ENCODE measurements at regions not wholly inside any gene's neighbourhood (a gene's known extent, or its start where the extent isn't known, plus 50 kb on each side); places are given as distances from the start of the nearest gene placed in this dataset.

GRCh38 chr6:99833034-99833433 is 161.0 kb downstream of the MCHR2 start:
- ATAC-seq: no peak
- no peak for TF ChIP-seq ZC3H10 (CRISPR knock-in tag; IDR thresholded peaks at IDR 0.05)
- TF ChIP-seq PATZ1 (CRISPR knock-in tag; IDR thresholded peaks at IDR 0.05; ENCODE audit: borderline replicate concordance): no peak
- no peak for TF ChIP-seq PPARA (CRISPR knock-in tag; IDR thresholded peaks at IDR 0.05; ENCODE audit: borderline replicate concordance)
- no peak for TF ChIP-seq RARB (CRISPR knock-in tag; IDR thresholded peaks at IDR 0.05)
- TF ChIP-seq TCF4 (CRISPR knock-in tag; IDR thresholded peaks at IDR 0.05; ENCODE audit: borderline replicate concordance): no peak
- no peak for TF ChIP-seq ISL1 (CRISPR knock-in tag; IDR thresholded peaks at IDR 0.05)
- TF ChIP-seq ZNF8 (CRISPR knock-in tag; IDR thresholded peaks at IDR 0.05): no peak
- TF ChIP-seq GLIS3 (CRISPR knock-in tag; IDR thresholded peaks at IDR 0.05): no peak
- no peak for TF ChIP-seq ZFP3 (CRISPR knock-in tag; IDR thresholded peaks at IDR 0.05)
- TF ChIP-seq, protein P1, sequence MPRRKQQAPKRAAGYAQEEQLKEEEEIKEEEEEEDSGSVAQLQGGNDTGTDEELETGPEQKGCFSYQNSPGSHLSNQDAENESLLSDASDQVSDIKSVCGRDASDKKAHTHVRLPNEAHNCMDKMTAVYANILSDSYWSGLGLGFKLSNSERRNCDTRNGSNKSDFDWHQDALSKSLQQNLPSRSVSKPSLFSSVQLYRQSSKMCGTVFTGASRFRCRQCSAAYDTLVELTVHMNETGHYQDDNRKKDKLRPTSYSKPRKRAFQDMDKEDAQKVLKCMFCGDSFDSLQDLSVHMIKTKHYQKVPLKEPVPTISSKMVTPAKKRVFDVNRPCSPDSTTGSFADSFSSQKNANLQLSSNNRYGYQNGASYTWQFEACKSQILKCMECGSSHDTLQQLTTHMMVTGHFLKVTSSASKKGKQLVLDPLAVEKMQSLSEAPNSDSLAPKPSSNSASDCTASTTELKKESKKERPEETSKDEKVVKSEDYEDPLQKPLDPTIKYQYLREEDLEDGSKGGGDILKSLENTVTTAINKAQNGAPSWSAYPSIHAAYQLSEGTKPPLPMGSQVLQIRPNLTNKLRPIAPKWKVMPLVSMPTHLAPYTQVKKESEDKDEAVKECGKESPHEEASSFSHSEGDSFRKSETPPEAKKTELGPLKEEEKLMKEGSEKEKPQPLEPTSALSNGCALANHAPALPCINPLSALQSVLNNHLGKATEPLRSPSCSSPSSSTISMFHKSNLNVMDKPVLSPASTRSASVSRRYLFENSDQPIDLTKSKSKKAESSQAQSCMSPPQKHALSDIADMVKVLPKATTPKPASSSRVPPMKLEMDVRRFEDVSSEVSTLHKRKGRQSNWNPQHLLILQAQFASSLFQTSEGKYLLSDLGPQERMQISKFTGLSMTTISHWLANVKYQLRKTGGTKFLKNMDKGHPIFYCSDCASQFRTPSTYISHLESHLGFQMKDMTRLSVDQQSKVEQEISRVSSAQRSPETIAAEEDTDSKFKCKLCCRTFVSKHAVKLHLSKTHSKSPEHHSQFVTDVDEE (CRISPR knock-in tag; IDR thresholded peaks at IDR 0.05): no peak
- TF ChIP-seq CSRNP3 (CRISPR knock-in tag; IDR thresholded peaks at IDR 0.05): no peak
- no peak for TF ChIP-seq ZFP30 (CRISPR knock-in tag; IDR thresholded peaks at IDR 0.05)
- no peak for TF ChIP-seq SNAI2 (CRISPR knock-in tag; IDR thresholded peaks at IDR 0.05)
- TF ChIP-seq POU6F1 (CRISPR knock-in tag; IDR thresholded peaks at IDR 0.05; ENCODE audit: borderline replicate concordance, low read depth): no peak

DNA sequence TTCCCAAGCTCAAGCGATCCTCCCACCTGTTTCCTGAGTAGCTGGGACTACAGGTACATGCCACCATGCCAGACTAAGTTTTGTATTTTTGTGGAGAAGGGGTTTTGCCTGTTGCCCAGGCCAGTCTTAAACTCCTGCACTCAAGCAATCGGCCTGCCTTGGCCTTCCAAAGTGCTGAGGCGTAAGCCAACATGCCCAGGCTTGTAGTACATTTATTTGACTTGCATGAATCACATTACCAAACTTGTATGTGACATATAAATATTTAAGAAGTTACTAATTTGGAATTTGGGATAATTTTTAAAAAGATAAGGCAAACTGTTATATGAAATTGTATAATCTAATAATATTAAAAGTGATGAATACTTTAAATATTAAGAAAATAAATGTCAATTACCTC is 157.6 kb downstream of the MCHR2 start:
- ATAC-seq: no peak
- TF ChIP-seq, protein P1 (CRISPR knock-in tag; IDR thresholded peaks at IDR 0.05): no peak
- no peak for TF ChIP-seq ZNF70 (CRISPR knock-in tag; IDR thresholded peaks at IDR 0.05)
- no peak for TF ChIP-seq PATZ1 (CRISPR knock-in tag; IDR thresholded peaks at IDR 0.05; ENCODE audit: borderline replicate concordance)
- no peak for TF ChIP-seq ZNF565 (CRISPR knock-in tag; conservative IDR thresholded peaks at IDR 0.05; ENCODE audit: low read depth)
- no peak for TF ChIP-seq ZNF8 (CRISPR knock-in tag; IDR thresholded peaks at IDR 0.05)

DNA sequence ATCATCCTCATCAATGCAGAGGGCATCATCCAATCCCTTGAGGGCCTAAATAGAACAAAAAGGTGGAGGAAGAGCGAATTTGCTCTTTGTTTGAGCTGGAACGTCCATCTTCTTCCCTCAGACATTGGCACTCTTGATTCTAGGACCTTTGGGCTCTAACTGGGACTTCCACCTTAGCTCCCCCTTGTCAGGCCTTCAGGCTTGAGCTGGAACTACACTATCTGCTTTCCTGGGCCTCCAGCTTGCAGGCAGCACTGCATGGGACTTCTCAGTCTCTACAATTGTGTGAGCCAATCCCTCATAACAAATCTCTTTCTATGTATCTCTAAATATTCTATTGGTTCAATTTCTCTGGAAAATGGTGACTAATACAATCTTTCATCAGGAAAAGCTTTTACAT is 155.4 kb downstream of the MCHR2 start:
- TF ChIP-seq ZFP3 (CRISPR knock-in tag; IDR thresholded peaks at IDR 0.05) (no peak), SNAI2 (CRISPR knock-in tag; IDR thresholded peaks at IDR 0.05) (no peak), ZC3H10 (CRISPR knock-in tag; IDR thresholded peaks at IDR 0.05) (no peak), ARNTL (CRISPR knock-in tag; IDR thresholded peaks at IDR 0.05; ENCODE audit: borderline replicate concordance, low read depth) (no peak), ISL1 (CRISPR knock-in tag; IDR thresholded peaks at IDR 0.05) (no peak), ZNF8 (CRISPR knock-in tag; IDR thresholded peaks at IDR 0.05) (no peak)
- ATAC-seq: no peak

Measured in SK-N-SH treated with all-trans-retinoic acid at 6 μM for 48 hours (cell line).